Ishikawa (cell line): ENCODE measurements at regions not wholly inside any gene's neighbourhood (a gene's known extent, or its start where the extent isn't known, plus 50 kb on each side); places are given as distances from the start of the nearest gene placed in this dataset.

ENCODE experiments used
- CREB1 ChIP-seq: IDR thresholded peaks from 2 replicates; pipeline ENCODE4 v1.6.1; 2012; ENCODE audit warnings: low read depth
- EP300 ChIP-seq: IDR thresholded peaks from 2 replicates; pipeline ENCODE4 v1.6.1; 2012; ENCODE audit warnings: borderline replicate concordance
- FOXM1 ChIP-seq: IDR thresholded peaks from 2 replicates; pipeline ENCODE4 v1.6.1; 2012; ENCODE audit warnings: low read depth, borderline replicate concordance
- MAX ChIP-seq: IDR thresholded peaks from 2 replicates; pipeline ENCODE4 v1.6.1; 2012
- RAD21 ChIP-seq: IDR thresholded peaks from 2 replicates; pipeline ENCODE4 v1.6.1; 2012; ENCODE audit warnings: low read depth
- ZBTB7A ChIP-seq: IDR thresholded peaks from 2 replicates; pipeline ENCODE4 v1.6.1; 2012; ENCODE audit warnings: low read depth
- TF ChIP-seq, protein P1 (sequence below): IDR thresholded peaks from 2 replicates; pipeline ENCODE4 v1.6.1; 2012; ENCODE audit warnings: low read depth, mild to moderate bottlenecking

DNA sequence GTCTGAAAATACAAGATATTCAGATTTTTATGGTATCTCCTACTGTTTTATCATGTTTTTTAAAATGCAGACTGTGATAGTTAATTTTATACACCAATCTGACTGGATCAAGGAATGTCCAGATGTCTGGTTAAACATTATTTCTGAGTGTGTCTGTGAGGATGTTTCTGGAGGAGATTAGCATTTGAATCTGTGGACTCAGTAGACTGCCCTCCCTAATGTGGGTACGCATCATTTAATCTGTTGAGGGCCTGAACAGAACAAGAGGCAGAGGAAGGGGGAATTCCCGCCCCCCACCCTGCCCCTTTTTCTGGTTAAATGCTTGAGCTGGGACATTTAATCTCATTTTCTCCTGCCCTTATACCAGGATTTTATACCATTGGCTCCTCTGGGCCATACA is 72.1 kb downstream of the AVPR1A start:
- TF ChIP-seq EP300 = no peak
- no peak for TF ChIP-seq ZBTB7A
- TF ChIP-seq, protein P1, sequence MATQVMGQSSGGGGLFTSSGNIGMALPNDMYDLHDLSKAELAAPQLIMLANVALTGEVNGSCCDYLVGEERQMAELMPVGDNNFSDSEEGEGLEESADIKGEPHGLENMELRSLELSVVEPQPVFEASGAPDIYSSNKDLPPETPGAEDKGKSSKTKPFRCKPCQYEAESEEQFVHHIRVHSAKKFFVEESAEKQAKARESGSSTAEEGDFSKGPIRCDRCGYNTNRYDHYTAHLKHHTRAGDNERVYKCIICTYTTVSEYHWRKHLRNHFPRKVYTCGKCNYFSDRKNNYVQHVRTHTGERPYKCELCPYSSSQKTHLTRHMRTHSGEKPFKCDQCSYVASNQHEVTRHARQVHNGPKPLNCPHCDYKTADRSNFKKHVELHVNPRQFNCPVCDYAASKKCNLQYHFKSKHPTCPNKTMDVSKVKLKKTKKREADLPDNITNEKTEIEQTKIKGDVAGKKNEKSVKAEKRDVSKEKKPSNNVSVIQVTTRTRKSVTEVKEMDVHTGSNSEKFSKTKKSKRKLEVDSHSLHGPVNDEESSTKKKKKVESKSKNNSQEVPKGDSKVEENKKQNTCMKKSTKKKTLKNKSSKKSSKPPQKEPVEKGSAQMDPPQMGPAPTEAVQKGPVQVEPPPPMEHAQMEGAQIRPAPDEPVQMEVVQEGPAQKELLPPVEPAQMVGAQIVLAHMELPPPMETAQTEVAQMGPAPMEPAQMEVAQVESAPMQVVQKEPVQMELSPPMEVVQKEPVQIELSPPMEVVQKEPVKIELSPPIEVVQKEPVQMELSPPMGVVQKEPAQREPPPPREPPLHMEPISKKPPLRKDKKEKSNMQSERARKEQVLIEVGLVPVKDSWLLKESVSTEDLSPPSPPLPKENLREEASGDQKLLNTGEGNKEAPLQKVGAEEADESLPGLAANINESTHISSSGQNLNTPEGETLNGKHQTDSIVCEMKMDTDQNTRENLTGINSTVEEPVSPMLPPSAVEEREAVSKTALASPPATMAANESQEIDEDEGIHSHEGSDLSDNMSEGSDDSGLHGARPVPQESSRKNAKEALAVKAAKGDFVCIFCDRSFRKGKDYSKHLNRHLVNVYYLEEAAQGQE = no peak
- TF ChIP-seq CREB1 = no peak
- TF ChIP-seq MAX = no peak
- no peak for TF ChIP-seq FOXM1
- no peak for TF ChIP-seq RAD21
